SK-N-SH (cell line): ENCODE measurements at regions not wholly inside any gene's neighbourhood (a gene's known extent, or its start where the extent isn't known, plus 50 kb on each side); places are given as distances from the start of the nearest gene placed in this dataset.

Source experiments
- CTCF ChIA-PET: fragments of 300-600, 350-600 bp; formaldehyde crosslinking; extraction: SDS; loops from one replicate; lab custom pipeline; 2021; lab: Yijun Ruan, JAX
- POLR2A ChIA-PET: fragments of 350-600 bp; sonication (Branson Sonifier 250); formaldehyde crosslinking; extraction: SDS; loops from one replicate; lab custom pipeline; 2020; ENCODE audit warnings: antibody characterized with exemption, inconsistent platforms; lab: Yijun Ruan, JAX
- DNase-seq: peaks from one replicate; pipeline ENCODE4 v3.0.0; 2012
- H2AFZ ChIP-seq: fragments of 200-600 bp; sonication (generic); 2 replicates; pipeline ENCODE4 v1.8.1; 2016; ENCODE audit warnings: antibody characterized with exemption, mild to moderate bottlenecking, low read depth
- H3F3A ChIP-seq: fragments of 200-600 bp; sonication (generic); replicated peaks from 2 replicates; pipeline ENCODE3; 2016; ENCODE audit warnings: antibody characterized with exemption, mild to moderate bottlenecking; ENCODE audit not compliant: insufficient read depth
- H3K27ac ChIP-seq, 2 experiments: fragments of 200-500 bp in 1 of 2; fragments of 200-600 bp in 1 of 2; sonication (Bioruptor generic) in 1 of 2; sonication (generic), shearing (Covaris generic) in 1 of 2; 2 replicates each; pipeline versions ENCODE4 v1.5.1 to v1.6.1; 2014 to 2016; ENCODE audit warnings: low read depth in 2 of 2, inconsistent platforms in 1 of 2, low read length in 1 of 2, mild to moderate bottlenecking in 1 of 2, mixed read lengths in 1 of 2
- H3K27me3 ChIP-seq: fragments of 200-600 bp; sonication (generic), shearing (Covaris generic); 2 replicates; pipeline ENCODE4 v1.6.1; 2016; ENCODE audit warnings: mixed run types; ENCODE audit not compliant: insufficient read depth
- H3K36me3 ChIP-seq, 2 experiments: fragments of 200-500 bp in 1 of 2; fragments of 200-600 bp in 1 of 2; sonication (Bioruptor generic) in 1 of 2; sonication (generic) in 1 of 2; replicated peaks in 1 of 2; 2 replicates each; pipeline versions ENCODE3 to v1.5.1; 2014 to 2016; ENCODE audit warnings: low read length in 1 of 2, mild to moderate bottlenecking in 1 of 2; ENCODE audit not compliant: insufficient read depth in 2 of 2, control insufficient read depth in 1 of 2
- H3K4me1 ChIP-seq, 2 experiments: fragments of 200-500 bp in 1 of 2; fragments of 200-600 bp in 1 of 2; sonication (Bioruptor generic) in 1 of 2; sonication (generic), shearing (Covaris generic) in 1 of 2; 2 replicates each; pipeline versions ENCODE4 v1.5.1 to v1.6.1; 2014 to 2016; ENCODE audit warnings: low read depth in 1 of 2, low read length in 1 of 2, mixed run types in 1 of 2; ENCODE audit not compliant: insufficient read depth in 2 of 2, control insufficient read depth in 1 of 2
- H3K4me2 ChIP-seq: fragments of 200-600 bp; sonication (generic), shearing (Covaris generic); 2 replicates; pipeline ENCODE4 v1.6.1; 2017; ENCODE audit warnings: mixed run types
- H3K4me3 ChIP-seq, 2 experiments: fragments of 200-500 bp in 1 of 2; fragments of 200-600 bp in 1 of 2; sonication (Bioruptor generic) in 1 of 2; sonication (generic), shearing (Covaris generic) in 1 of 2; 2 replicates each; pipeline versions ENCODE4 v1.5.1 to v1.8.1; 2014 to 2016; ENCODE audit warnings: low read depth in 2 of 2, inconsistent platforms in 1 of 2, low read length in 1 of 2, mild to moderate bottlenecking in 1 of 2, mixed read lengths in 1 of 2, moderate library complexity in 1 of 2
- H3K79me2 ChIP-seq: fragments of 200-600 bp; sonication (generic); 2 replicates; pipeline ENCODE4 v1.8.1; 2017; ENCODE audit warnings: mild to moderate bottlenecking; ENCODE audit not compliant: insufficient read depth
- H3K9ac ChIP-seq: fragments of 200-600 bp; sonication (generic); 2 replicates; pipeline ENCODE4 v1.6.1; 2017; ENCODE audit warnings: mixed run types
- H3K9me2 ChIP-seq: fragments of 200-600 bp; sonication (generic); 2 replicates; pipeline ENCODE4 v1.6.1; 2017; ENCODE audit warnings: mixed run types
- H3K9me3 ChIP-seq: fragments of 200-600 bp; sonication (generic); 2 replicates; pipeline ENCODE4 v1.6.1; 2017; ENCODE audit warnings: mixed run types, mild to moderate bottlenecking, moderate library complexity
- H4K20me1 ChIP-seq: fragments of 200-600 bp; sonication (generic); 2 replicates; pipeline ENCODE4 v1.6.1; 2017; ENCODE audit warnings: mild to moderate bottlenecking, mixed run types; ENCODE audit not compliant: insufficient read depth
- CHD2 ChIP-seq: fragments of 150-350 bp; IDR thresholded peaks from 2 replicates; pipeline ENCODE4 v1.6.1; 2018; ENCODE audit warnings: low read length; ENCODE audit not compliant: partially characterized antibody
- ELF1 ChIP-seq: IDR thresholded peaks from 2 replicates; pipeline ENCODE4 v1.4.0; 2012
- EZH2phosphoT487 ChIP-seq: fragments of 200-600 bp; sonication (generic); IDR thresholded peaks from 2 replicates; pipeline ENCODE4 v1.6.1; 2017; ENCODE audit warnings: low read depth, mixed run types, mild to moderate bottlenecking, antibody characterized with exemption, moderate library complexity, borderline replicate concordance
- FOSL2 ChIP-seq: IDR thresholded peaks from 2 replicates; pipeline ENCODE4 v1.4.0; 2012; ENCODE audit warnings: low read depth, mild to moderate bottlenecking, moderate library complexity, borderline replicate concordance
- FOXJ3 ChIP-seq: sonication (generic); formaldehyde crosslinking; IDR thresholded peaks from 2 replicates; pipeline ENCODE4 v1.5.1; 2020; ENCODE audit warnings: mild to moderate bottlenecking, missing genetic modification reagents
- GATA2 ChIP-seq: sonication (generic); formaldehyde crosslinking; IDR thresholded peaks from 2 replicates; pipeline ENCODE4 v1.5.0; 2020; ENCODE audit warnings: mild to moderate bottlenecking, missing genetic modification reagents
- JUND ChIP-seq: IDR thresholded peaks from 2 replicates; pipeline ENCODE4 v1.4.0; 2012
- MEF2A ChIP-seq: IDR thresholded peaks from 2 replicates; pipeline ENCODE4 v1.4.0; 2012; ENCODE audit warnings: low read depth, borderline replicate concordance
- NRF1 ChIP-seq: IDR thresholded peaks from 2 replicates; pipeline ENCODE4 v1.6.1; 2012; ENCODE audit warnings: low read depth, mild to moderate bottlenecking, low read length
- RFX5 ChIP-seq: IDR thresholded peaks from 2 replicates; pipeline ENCODE4 v1.6.1; 2012; ENCODE audit warnings: mild to moderate bottlenecking, improper control_type of control experiment, low read length
- SMC3 ChIP-seq: IDR thresholded peaks from 2 replicates; pipeline ENCODE4 v1.6.1; 2012; ENCODE audit warnings: low read depth, low read length, improper control_type of control experiment
- TAF1 ChIP-seq: IDR thresholded peaks from 2 replicates; pipeline ENCODE4 v1.6.1; 2012; ENCODE audit warnings: low read depth, mild to moderate bottlenecking, low read length, moderate library complexity, borderline replicate concordance
- TCF12 ChIP-seq: IDR thresholded peaks from 2 replicates; pipeline ENCODE4 v1.4.0; 2012
- USF1 ChIP-seq: IDR thresholded peaks from 2 replicates; pipeline ENCODE4 v1.4.0; 2012; ENCODE audit warnings: low read depth, borderline replicate concordance
- WGBS: methylation state at CpG from one replicate; pipeline ENCODE4 v1.1.6; 2017; ENCODE audit warnings: low lambda C conversion rate; 5-methylcytosine and 5-hydroxymethylcytosine counted together
- TF ChIP-seq, protein P1 (sequence below): IDR thresholded peaks from 2 replicates; pipeline ENCODE4 v1.4.0; 2012; ENCODE audit warnings: low read depth
- TF ChIP-seq, protein P2 (sequence below): IDR thresholded peaks from 2 replicates; pipeline ENCODE4; 2012
- TF ChIP-seq, protein P3 (sequence below): fragments of 200-600 bp; sonication (generic); IDR thresholded peaks from 2 replicates; pipeline ENCODE4 v1.6.1; 2017; ENCODE audit warnings: antibody characterized with exemption, mild to moderate bottlenecking, moderate library complexity

DNA sequence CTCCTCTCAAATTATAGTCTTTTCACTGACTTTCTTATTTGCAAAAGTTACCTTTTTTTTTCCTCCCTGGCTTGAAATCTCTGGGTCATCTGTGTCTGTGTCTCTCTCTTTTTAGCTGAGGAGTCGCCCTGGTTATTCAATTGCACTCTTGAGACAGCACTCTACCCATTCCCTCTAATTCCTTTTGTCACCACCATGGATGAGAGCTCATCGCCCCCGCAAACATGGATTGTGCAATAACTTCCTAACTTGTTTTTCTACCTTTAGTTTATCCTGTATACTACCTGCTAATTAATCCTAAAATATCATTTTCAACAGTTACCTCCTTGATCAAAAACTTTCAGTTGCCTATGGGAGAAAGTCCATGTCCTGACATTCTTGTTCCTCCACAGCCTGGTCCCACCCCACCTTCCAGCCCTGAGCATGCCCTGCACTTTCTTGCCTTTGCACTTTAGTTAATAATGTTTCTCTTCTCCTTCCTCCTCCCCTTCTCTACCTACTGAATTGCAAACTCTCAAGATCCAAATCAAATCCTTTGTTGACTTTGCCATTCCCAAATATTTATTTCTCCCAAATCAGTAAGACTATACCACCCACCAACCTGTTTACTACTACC is 110.4 kb upstream of the MAGI3 start:
- Histone ChIP-seq H3K9ac (no peak overlapping the region), H3K79me2 (no peaks in the 10 kb centered on the region), H3K4me2 (no peak overlapping the region), H2AFZ (no peak overlapping the region), H3F3A (no peaks in the 10 kb centered on the region), H3K9me2 (no peaks in the 10 kb centered on the region), H4K20me1 (no peaks in the 10 kb centered on the region), H3K4me1 (peaks cover 0 to 34% of the 10 kb centered on the region in 2 experiments; a peak in 2 of 4 replicates), H3K4me3 (no peak overlapping the region), H3K9me3 (no peaks in the 10 kb centered on the region), H3K36me3 (no peaks in the 10 kb centered on the region), H3K27ac (no peak overlapping the region; a peak in 1 of 4 replicates)
- CTCF ChIA-PET = no interaction called here
- DNase-seq = no peak
- POLR2A ChIA-PET = no interaction called here
- TF ChIP-seq MEF2A = no peak
- TF ChIP-seq USF1 = no peak
- TF ChIP-seq, protein P1, sequence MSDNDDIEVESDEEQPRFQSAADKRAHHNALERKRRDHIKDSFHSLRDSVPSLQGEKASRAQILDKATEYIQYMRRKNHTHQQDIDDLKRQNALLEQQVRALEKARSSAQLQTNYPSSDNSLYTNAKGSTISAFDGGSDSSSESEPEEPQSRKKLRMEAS = no peak
- TF ChIP-seq FOXJ3 = no peak
- no peak for TF ChIP-seq SMC3
- TF ChIP-seq TCF12 = no peak
- TF ChIP-seq, protein P2, sequence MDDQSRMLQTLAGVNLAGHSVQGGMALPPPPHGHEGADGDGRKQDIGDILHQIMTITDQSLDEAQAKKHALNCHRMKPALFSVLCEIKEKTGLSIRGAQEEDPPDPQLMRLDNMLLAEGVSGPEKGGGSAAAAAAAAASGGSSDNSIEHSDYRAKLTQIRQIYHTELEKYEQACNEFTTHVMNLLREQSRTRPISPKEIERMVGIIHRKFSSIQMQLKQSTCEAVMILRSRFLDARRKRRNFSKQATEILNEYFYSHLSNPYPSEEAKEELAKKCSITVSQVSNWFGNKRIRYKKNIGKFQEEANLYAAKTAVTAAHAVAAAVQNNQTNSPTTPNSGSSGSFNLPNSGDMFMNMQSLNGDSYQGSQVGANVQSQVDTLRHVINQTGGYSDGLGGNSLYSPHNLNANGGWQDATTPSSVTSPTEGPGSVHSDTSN = no peak
- TF ChIP-seq EZH2phosphoT487 = no peak
- TF ChIP-seq, all 33 proteins: peak for 0
- H3K27me3 ChIP-seq = no peaks in the 10 kb centered on the region
- 63% methylated on average over 3 of the region's 3 CpGs for WGBS

GRCh38 chr1:113280581-113280980 is 109.7 kb upstream of the MAGI3 start:
- WGBS = 32% methylated on average over 1 of the region's 1 CpG
- Histone ChIP-seq H3K36me3 (no peaks in the 10 kb centered on the region), H3K4me3 (no peak overlapping the region), H3K79me2 (no peaks in the 10 kb centered on the region), H3K4me1 (peaks cover 0 to 31% of the 10 kb centered on the region in 2 experiments; a peak in 2 of 4 replicates), H3K9me3 (no peaks in the 10 kb centered on the region), H2AFZ (no peak overlapping the region), H3K4me2 (no peak overlapping the region), H3K27ac (peak overlapping the region in 1 of 2 experiments; percentile 98; a peak in 2 of 4 replicates), H3K9me2 (no peaks in the 10 kb centered on the region), H3F3A (no peaks in the 10 kb centered on the region), H3K27me3 (no peaks in the 10 kb centered on the region), H4K20me1 (no peaks in the 10 kb centered on the region), H3K9ac (no peak overlapping the region)
- DNase-seq = no peak
- TF ChIP-seq TCF12 = no peak
- TF ChIP-seq ELF1 = no peak
- TF ChIP-seq TAF1 = no peak
- no peak for TF ChIP-seq SMC3
- TF ChIP-seq RFX5 = no peak
- TF ChIP-seq, protein P2 = no peak
- no peak for TF ChIP-seq EZH2phosphoT487
- TF ChIP-seq JUND = no peak
- TF ChIP-seq NRF1 = no peak
- no peak for TF ChIP-seq USF1
- TF ChIP-seq, protein P3, sequence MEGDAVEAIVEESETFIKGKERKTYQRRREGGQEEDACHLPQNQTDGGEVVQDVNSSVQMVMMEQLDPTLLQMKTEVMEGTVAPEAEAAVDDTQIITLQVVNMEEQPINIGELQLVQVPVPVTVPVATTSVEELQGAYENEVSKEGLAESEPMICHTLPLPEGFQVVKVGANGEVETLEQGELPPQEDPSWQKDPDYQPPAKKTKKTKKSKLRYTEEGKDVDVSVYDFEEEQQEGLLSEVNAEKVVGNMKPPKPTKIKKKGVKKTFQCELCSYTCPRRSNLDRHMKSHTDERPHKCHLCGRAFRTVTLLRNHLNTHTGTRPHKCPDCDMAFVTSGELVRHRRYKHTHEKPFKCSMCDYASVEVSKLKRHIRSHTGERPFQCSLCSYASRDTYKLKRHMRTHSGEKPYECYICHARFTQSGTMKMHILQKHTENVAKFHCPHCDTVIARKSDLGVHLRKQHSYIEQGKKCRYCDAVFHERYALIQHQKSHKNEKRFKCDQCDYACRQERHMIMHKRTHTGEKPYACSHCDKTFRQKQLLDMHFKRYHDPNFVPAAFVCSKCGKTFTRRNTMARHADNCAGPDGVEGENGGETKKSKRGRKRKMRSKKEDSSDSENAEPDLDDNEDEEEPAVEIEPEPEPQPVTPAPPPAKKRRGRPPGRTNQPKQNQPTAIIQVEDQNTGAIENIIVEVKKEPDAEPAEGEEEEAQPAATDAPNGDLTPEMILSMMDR = no peak
- TF ChIP-seq CHD2 = no peak
- TF ChIP-seq GATA2 (CRISPR knock-in tag) = no peak
- TF ChIP-seq FOSL2 = no peak
- CTCF ChIA-PET = no interaction called here
- POLR2A ChIA-PET = no interaction called here
